IgD-negative memory B cell (primary cell): ENCODE measurements at regions not wholly inside any gene's neighbourhood (a gene's known extent, or its start where the extent isn't known, plus 50 kb on each side); places are given as distances from the start of the nearest gene placed in this dataset.

Experiments used
- H3K27ac Mint-ChIP-seq, 3 donors: one replicate each; pipeline ENCODE4 v1.8.0; 2020 to 2022; ENCODE audit warnings: mild to moderate bottlenecking in 3 of 3, mixed read lengths in 3 of 3, moderate library complexity in 1 of 3
- H3K27me3 Mint-ChIP-seq: one replicate; pipeline ENCODE4 v1.8.0; 2021; ENCODE audit warnings: mixed read lengths
- H3K36me3 Mint-ChIP-seq: one replicate; pipeline ENCODE4 v1.8.0; 2020; ENCODE audit warnings: mild to moderate bottlenecking, mixed read lengths
- H3K4me1 Mint-ChIP-seq, 3 donors: one replicate each; pipeline ENCODE4 v1.8.0; 2020 to 2022; ENCODE audit warnings: mixed read lengths in 3 of 3, mild to moderate bottlenecking in 1 of 3
- H3K4me3 Mint-ChIP-seq, 4 donors: one replicate each; pipeline ENCODE4 v1.8.0; 2020 to 2022; ENCODE audit warnings: mild to moderate bottlenecking in 4 of 4, mixed read lengths in 4 of 4, moderate library complexity in 3 of 4
- H3K9me3 Mint-ChIP-seq, 3 donors: one replicate each; pipeline ENCODE4 v1.8.0; 2020 to 2021; ENCODE audit warnings: mixed read lengths in 3 of 3, mild to moderate bottlenecking in 1 of 3

DNA sequence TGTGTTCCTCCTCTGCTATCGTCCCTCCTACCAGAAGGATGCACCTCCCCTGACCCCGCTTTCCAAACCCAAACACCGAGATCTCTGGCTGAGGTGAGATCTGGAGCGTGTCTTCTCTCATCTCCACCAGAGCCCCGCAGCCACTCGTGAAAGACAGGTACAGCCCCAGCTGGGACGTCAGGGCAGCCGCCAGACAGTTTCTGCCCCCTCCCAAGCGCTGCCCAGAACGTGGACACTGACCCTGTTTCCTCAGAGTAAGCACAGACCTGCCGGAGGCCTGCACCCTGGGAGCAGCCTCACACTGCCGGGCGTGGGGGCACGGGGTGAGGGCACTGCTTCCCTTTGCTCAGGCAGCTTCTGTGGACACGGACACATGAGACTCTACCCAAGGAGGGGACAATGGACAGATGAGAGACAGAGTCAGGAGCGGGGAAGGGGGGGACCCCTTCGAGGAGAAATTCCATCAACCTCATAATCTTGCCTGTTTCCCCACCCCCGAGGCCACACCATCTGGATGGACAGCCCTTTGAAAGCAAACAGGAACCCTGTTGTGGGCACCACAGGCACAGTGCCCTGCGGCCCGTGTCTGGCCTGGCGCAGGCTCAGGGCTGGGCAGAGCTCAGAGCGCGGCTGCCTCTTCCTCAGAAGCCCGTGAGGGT, 210.6 kb downstream of the DLL1 start:
- Mint-ChIP-seq H3K9me3 (peaks cover 0 to 3% (median 0%) of the 10 kb centered on the region in 3 donors), H3K27ac (no peak overlapping the region), H3K4me3 (no peak overlapping the region), H3K27me3 (peaks cover 4% of the 10 kb centered on the region), H3K36me3 (peaks cover 3% of the 10 kb centered on the region), H3K4me1 (peaks cover 0 to 3% (median 2%) of the 10 kb centered on the region in 3 donors)

DNA sequence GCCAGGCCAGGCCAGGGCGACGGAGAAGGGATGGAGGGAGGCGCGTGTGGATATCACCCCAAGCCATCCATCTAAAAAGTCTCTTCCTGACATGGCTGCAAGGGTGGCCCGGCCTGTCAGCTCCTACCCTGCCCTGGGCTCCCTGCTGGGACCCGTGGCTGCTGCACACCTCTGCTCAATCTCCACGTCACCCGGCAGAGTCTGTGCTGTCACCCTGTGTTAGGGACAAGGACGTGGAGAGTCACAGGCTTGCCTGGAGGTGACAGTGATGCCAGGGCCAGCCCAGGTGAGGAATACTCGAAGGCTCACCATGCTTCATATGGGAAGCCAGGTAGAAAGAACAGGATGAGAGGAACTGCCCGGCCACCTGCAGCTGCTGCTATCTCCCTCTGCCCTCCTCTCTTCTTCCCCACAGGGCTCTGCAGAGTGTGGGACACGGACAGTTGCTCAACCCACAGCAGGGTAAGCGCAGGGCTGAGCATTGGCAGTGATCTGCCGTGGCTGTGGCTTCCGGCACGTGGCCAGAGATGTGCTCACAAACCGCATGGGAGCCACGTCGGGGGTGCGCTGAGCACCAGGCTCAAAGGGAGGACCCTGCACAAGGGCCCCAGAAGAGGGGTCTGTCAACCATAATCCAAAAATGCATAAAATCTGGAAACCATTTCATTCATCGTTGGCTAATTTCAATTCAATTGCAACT, 214.3 kb downstream of the DLL1 start:
- peaks cover 23% of the 10 kb centered on the region for H3K27me3 Mint-ChIP-seq
- peak overlapping the region in 1 of 4 donors; percentile 68 for H3K4me3 Mint-ChIP-seq
- H3K36me3 Mint-ChIP-seq, result peaks cover 3% of the 10 kb centered on the region
- H3K27ac Mint-ChIP-seq, result no peak overlapping the region
- peaks cover 0 to 5% (median 1%) of the 10 kb centered on the region in 3 donors for H3K4me1 Mint-ChIP-seq
- H3K9me3 Mint-ChIP-seq, result peaks cover 0 to 3% (median 0%) of the 10 kb centered on the region in 3 donors

GRCh38 chr6:170075659-170076223, 215.1 kb downstream of the DLL1 start:
- Mint-ChIP-seq H3K36me3 (peaks cover 3% of the 10 kb centered on the region), H3K4me3 (no peak overlapping the region), H3K27me3 (peaks cover 25% of the 10 kb centered on the region), H3K4me1 (peaks cover 0 to 5% (median 1%) of the 10 kb centered on the region in 3 donors), H3K9me3 (peaks cover 0 to 3% (median 0%) of the 10 kb centered on the region in 3 donors), H3K27ac (no peak overlapping the region)

- H3K27me3 Mint-ChIP-seq, result peaks cover 29% of the 10 kb centered on the region
- peak overlapping the region in 2 of 4 donors; percentile 17 to 81 for H3K4me3 Mint-ChIP-seq
- H3K27ac Mint-ChIP-seq, result no peak overlapping the region
- peaks cover 0 to 5% (median 1%) of the 10 kb centered on the region in 3 donors for H3K4me1 Mint-ChIP-seq
- peaks cover 2% of the 10 kb centered on the region for H3K36me3 Mint-ChIP-seq
- peaks cover 0 to 5% (median 3%) of the 10 kb centered on the region in 3 donors for H3K9me3 Mint-ChIP-seq
Measured at GRCh38 chr6:170074907-170075306, 216.0 kb downstream of the DLL1 start.

- no peak overlapping the region for H3K27ac Mint-ChIP-seq
- H3K9me3 Mint-ChIP-seq, result peaks cover 2 to 10% (median 7%) of the 10 kb centered on the region in 3 donors
- peaks cover 0 to 5% (median 1%) of the 10 kb centered on the region in 3 donors for H3K4me1 Mint-ChIP-seq
- no peak overlapping the region for H3K4me3 Mint-ChIP-seq
- peaks cover 2% of the 10 kb centered on the region for H3K36me3 Mint-ChIP-seq
- peaks cover 29% of the 10 kb centered on the region for H3K27me3 Mint-ChIP-seq
Measured at GRCh38 chr6:170074435-170074834, 216.4 kb downstream of the DLL1 start.

DNA sequence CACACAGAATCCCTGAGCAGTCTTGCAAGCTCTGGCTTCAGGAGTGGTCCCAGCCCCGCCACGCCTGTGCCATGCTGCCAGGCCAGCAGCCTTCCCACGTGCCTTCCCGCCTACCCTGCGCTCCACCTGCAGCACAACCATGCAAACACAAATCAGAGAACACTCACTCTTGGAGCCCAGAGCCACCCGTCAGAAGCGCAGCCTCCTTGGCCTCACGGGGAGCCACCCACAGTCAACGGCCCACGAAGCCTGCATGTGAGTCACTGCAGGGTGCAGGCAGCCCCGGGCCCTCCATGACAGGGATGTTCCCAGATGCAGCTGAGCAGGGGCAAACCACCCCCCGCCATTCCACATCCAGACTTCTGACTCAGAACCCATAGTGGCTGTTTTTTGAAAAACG, 217.0 kb downstream of the DLL1 start:
- Mint-ChIP-seq H3K27ac (no peak overlapping the region), H3K4me1 (peaks cover 0 to 5% (median 1%) of the 10 kb centered on the region in 3 donors)

GRCh38 chr6:170072246-170072645, 218.6 kb downstream of the DLL1 start:
- Mint-ChIP-seq H3K4me1 (peaks cover 0 to 4% (median 1%) of the 10 kb centered on the region in 3 donors), H3K27ac (no peak overlapping the region), H3K4me3 (no peak overlapping the region), H3K27me3 (peaks cover 29% of the 10 kb centered on the region), H3K9me3 (peaks cover 4 to 13% (median 8%) of the 10 kb centered on the region in 3 donors), H3K36me3 (peaks cover 1% of the 10 kb centered on the region)

More for the DNA sequence above, 217.0 kb downstream of the DLL1 start:
- Mint-ChIP-seq H3K27me3 (peaks cover 29% of the 10 kb centered on the region), H3K36me3 (peaks cover 2% of the 10 kb centered on the region), H3K4me3 (no peak overlapping the region), H3K9me3 (peaks cover 4 to 13% (median 8%) of the 10 kb centered on the region in 3 donors)

GRCh38 chr6:170069611-170070010, 221.3 kb downstream of the DLL1 start:
- Mint-ChIP-seq H3K9me3 (peaks cover 4 to 13% (median 8%) of the 10 kb centered on the region in 3 donors), H3K36me3 (no peaks in the 10 kb centered on the region), H3K27ac (peak overlapping the region in 1 of 3 donors; percentile 40), H3K4me3 (no peak overlapping the region), H3K4me1 (peaks cover 0 to 1% (median 0%) of the 10 kb centered on the region in 3 donors), H3K27me3 (peaks cover 29% of the 10 kb centered on the region)

DNA sequence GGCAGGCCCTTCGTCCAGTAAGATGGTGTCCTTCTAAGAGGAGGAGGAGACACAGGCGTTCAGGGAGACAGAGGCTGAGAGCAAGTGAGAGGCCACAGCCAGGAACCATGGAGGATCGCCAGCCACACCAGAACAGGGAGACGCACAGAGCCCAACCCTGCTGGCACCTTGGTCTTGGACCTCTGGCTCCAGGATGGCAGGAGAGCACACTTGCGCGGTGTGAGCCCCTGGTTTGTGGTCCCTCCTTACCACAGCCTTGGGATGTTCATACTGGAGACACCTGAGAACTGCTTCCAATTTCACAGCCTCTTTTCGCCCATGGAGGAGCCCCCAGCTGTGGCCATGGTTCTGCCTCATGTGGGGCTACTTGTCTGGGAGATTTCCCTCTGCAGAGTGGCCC, 222.4 kb downstream of the DLL1 start:
- no peak overlapping the region for H3K4me3 Mint-ChIP-seq
- peaks cover 0 to 1% (median 0%) of the 10 kb centered on the region in 3 donors for H3K4me1 Mint-ChIP-seq
- no peak overlapping the region for H3K27ac Mint-ChIP-seq
- H3K27me3 Mint-ChIP-seq, result peaks cover 21% of the 10 kb centered on the region
- no peaks in the 10 kb centered on the region for H3K36me3 Mint-ChIP-seq
- H3K9me3 Mint-ChIP-seq, result peaks cover 4 to 13% (median 8%) of the 10 kb centered on the region in 3 donors

DNA sequence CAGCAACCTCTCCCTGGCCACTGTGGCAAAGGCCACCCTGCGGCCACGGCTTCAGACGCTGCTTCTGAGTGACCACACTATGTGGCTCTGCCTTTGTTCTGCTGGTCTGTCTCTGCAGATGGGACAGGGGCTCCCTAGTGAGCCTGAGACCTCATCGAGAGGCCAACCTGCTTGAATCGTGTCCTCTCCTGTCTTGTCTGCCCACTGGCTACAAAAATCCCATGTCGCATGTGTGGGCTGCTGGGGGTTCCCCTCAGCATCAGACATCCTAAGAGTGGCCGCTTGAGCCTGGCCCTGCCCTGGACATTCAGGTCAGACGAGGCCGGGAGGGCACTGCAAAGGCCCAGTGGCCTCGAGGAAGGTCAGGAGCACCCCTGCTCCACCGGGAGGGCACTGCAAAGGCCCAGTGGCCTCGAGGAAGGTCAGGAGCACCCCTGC, 222.9 kb downstream of the DLL1 start:
- Mint-ChIP-seq H3K4me3 (no peak overlapping the region), H3K36me3 (no peaks in the 10 kb centered on the region), H3K9me3 (peaks cover 4 to 13% (median 8%) of the 10 kb centered on the region in 3 donors), H3K27me3 (peaks cover 17% of the 10 kb centered on the region), H3K4me1 (no peaks in the 10 kb centered on the region), H3K27ac (no peak overlapping the region)

DNA sequence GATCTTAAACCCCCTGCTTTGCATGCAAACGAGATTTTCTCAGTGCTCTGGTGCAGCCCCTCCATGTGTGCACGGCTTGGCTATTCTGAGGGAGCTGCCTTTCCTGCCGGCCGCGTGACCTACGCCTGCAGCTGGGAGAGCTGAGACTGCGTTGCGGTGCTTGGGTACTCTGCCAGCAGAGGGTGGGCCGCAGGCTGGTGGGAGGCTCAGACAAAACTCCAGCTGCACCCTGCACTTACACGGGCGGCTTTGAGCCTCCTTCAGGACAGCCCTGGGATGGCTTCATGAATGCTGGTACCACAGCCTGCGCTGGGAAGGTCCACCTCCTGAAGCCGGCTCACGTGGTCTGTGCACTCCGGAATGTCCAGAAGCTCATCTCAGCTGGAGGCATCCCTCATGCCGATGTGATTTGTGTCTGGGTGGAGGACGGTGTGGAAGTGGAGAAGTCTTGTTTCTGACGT, 223.7 kb downstream of the DLL1 start:
- Mint-ChIP-seq H3K9me3 (peaks cover 4 to 13% (median 8%) of the 10 kb centered on the region in 3 donors), H3K4me1 (no peaks in the 10 kb centered on the region), H3K4me3 (no peak overlapping the region), H3K27me3 (peaks cover 14% of the 10 kb centered on the region), H3K27ac (no peak overlapping the region), H3K36me3 (no peaks in the 10 kb centered on the region)

- H3K4me1 Mint-ChIP-seq, result no peaks in the 10 kb centered on the region
Measured at GRCh38 chr6:170066679-170067078, 224.2 kb downstream of the DLL1 start.

GRCh38 chr6:170063851-170064602, 226.9 kb downstream of the DLL1 start:
- peaks cover 3% of the 10 kb centered on the region for H3K27me3 Mint-ChIP-seq
- H3K4me1 Mint-ChIP-seq, result no peaks in the 10 kb centered on the region
- no peaks in the 10 kb centered on the region for H3K36me3 Mint-ChIP-seq
- H3K27ac Mint-ChIP-seq, result no peak overlapping the region
- no peaks in the 10 kb centered on the region for H3K9me3 Mint-ChIP-seq
- no peak overlapping the region for H3K4me3 Mint-ChIP-seq

More at GRCh38 chr6:170066679-170067078, 224.2 kb downstream of the DLL1 start:
- Mint-ChIP-seq H3K27ac (no peak overlapping the region), H3K9me3 (peaks cover 4 to 13% (median 8%) of the 10 kb centered on the region in 3 donors), H3K36me3 (no peaks in the 10 kb centered on the region), H3K4me3 (no peak overlapping the region), H3K27me3 (peaks cover 11% of the 10 kb centered on the region)

GRCh38 chr6:170063431-170063830, 227.4 kb downstream of the DLL1 start:
- H3K4me1 Mint-ChIP-seq, result no peaks in the 10 kb centered on the region
- no peak overlapping the region for H3K27ac Mint-ChIP-seq
- H3K27me3 Mint-ChIP-seq, result peaks cover 3% of the 10 kb centered on the region
- H3K36me3 Mint-ChIP-seq, result no peaks in the 10 kb centered on the region
- H3K9me3 Mint-ChIP-seq, result no peaks in the 10 kb centered on the region
- no peak overlapping the region for H3K4me3 Mint-ChIP-seq

GRCh38 chr6:170062915-170063241, 228.0 kb downstream of the DLL1 start:
- Mint-ChIP-seq H3K27me3 (peaks cover 3% of the 10 kb centered on the region), H3K36me3 (no peaks in the 10 kb centered on the region), H3K27ac (no peak overlapping the region), H3K4me1 (no peaks in the 10 kb centered on the region), H3K4me3 (no peak overlapping the region), H3K9me3 (no peaks in the 10 kb centered on the region)
